GM12878 (cell line): ENCODE measurements at regions not wholly inside any gene's neighbourhood (a gene's known extent, or its start where the extent isn't known, plus 50 kb on each side); places are given as distances from the start of the nearest gene placed in this dataset.

ENCODE experiments used
- CHD2 ChIP-seq: IDR thresholded peaks from 2 replicates; pipeline ENCODE4 v1.6.1; 2011; ENCODE audit warnings: low read depth, low read length, improper control_type of control experiment, borderline replicate concordance
- EZH2 ChIP-seq: IDR thresholded peaks from 2 replicates; pipeline ENCODE4 v1.6.1; 2012; ENCODE audit warnings: low read depth, mild to moderate bottlenecking, control low read depth, inconsistent platforms, low read length, borderline replicate concordance; ENCODE audit not compliant: control insufficient read depth
- MYC ChIP-seq: IDR thresholded peaks from 2 replicates; pipeline ENCODE4 v1.6.1; 2011; ENCODE audit warnings: mild to moderate bottlenecking, low read length, moderate library complexity, inconsistent platforms; ENCODE audit not compliant: insufficient read depth, insufficient replicate concordance, insufficient read length, severe bottlenecking
- RFX5 ChIP-seq: IDR thresholded peaks from 2 replicates; pipeline ENCODE4 v1.6.1; 2011; ENCODE audit warnings: low read depth, low read length, improper control_type of control experiment
- SMARCA5 ChIP-seq: fragments of 450-650 bp; IDR thresholded peaks from 2 replicates; pipeline ENCODE4 v1.6.1; 2017; ENCODE audit warnings: mild to moderate bottlenecking
- SP1 ChIP-seq: IDR thresholded peaks from one replicate; pipeline ENCODE4 v1.6.1; 2011; ENCODE audit warnings: low read depth, low read length
- SUZ12 ChIP-seq: fragments of 200-600 bp; sonication (generic); IDR thresholded peaks from one replicate; pipeline ENCODE4 v1.6.1; 2018; ENCODE audit warnings: antibody characterized with exemption, mild to moderate bottlenecking; ENCODE audit not compliant: unreplicated experiment
- TF ChIP-seq, protein P1 (sequence below): IDR thresholded peaks from 2 replicates; pipeline ENCODE4 v1.6.1; 2012; ENCODE audit warnings: low read depth, low read length, improper control_type of control experiment
- TF ChIP-seq, protein P2 (sequence below), 3 experiments: IDR thresholded peaks in 2 of 3; conservative IDR thresholded peaks in 1 of 3; 2 replicates each; pipeline ENCODE4 v1.5.1; 2011; ENCODE audit warnings: low read depth in 3 of 3, low read length in 3 of 3, mild to moderate bottlenecking in 3 of 3, control low read depth in 2 of 3, moderate library complexity in 2 of 3, inconsistent platforms in 1 of 3, mixed read lengths in 1 of 3; ENCODE audit not compliant: control insufficient read depth in 2 of 3, insufficient read depth in 1 of 3; ENCODE audit errors: extremely low read depth in 1 of 3
- TF ChIP-seq, protein P3 (sequence below): fragments of 450-650 bp; IDR thresholded peaks from 2 replicates; pipeline ENCODE4 v1.6.1; 2014; ENCODE audit warnings: mild to moderate bottlenecking
- TF ChIP-seq, protein P4 (sequence below): IDR thresholded peaks from 2 replicates; pipeline ENCODE4 v1.6.1; 2012; ENCODE audit warnings: mild to moderate bottlenecking, low read depth, low read length
- TF ChIP-seq, protein P5 (sequence below): IDR thresholded peaks from 2 replicates; pipeline ENCODE4 v1.6.1; 2011; ENCODE audit warnings: low read depth, mild to moderate bottlenecking, low read length, moderate library complexity, borderline replicate concordance; ENCODE audit errors: extremely low read depth

DNA sequence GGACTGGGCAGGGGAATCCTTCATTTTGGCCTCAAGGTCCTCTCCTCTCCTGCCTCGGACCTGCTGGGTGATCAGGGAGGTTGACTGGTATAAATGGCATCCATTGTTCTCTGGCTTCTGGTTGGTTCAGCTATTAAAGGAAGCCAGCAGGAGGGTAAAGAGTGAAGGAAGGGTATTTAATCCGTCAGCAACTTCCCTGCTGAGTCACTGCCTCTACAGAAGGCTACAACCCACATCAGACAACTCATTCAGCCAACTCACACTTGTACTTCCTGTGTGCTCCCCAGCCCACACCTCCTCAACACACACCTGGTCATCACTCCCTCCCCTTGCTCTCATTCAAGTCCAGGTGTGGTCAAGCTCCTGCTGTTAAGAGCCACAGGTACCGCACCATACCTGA lies 68.3 kb upstream of the MRPS9 start:
- no peak for TF ChIP-seq SMARCA5
- TF ChIP-seq, protein P1, sequence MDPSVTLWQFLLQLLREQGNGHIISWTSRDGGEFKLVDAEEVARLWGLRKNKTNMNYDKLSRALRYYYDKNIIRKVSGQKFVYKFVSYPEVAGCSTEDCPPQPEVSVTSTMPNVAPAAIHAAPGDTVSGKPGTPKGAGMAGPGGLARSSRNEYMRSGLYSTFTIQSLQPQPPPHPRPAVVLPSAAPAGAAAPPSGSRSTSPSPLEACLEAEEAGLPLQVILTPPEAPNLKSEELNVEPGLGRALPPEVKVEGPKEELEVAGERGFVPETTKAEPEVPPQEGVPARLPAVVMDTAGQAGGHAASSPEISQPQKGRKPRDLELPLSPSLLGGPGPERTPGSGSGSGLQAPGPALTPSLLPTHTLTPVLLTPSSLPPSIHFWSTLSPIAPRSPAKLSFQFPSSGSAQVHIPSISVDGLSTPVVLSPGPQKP: no peak
- TF ChIP-seq CHD2: no peak
- no peak for TF ChIP-seq SUZ12
- no peak for TF ChIP-seq MYC
- TF ChIP-seq SP1: no peak
- TF ChIP-seq, protein P2, sequence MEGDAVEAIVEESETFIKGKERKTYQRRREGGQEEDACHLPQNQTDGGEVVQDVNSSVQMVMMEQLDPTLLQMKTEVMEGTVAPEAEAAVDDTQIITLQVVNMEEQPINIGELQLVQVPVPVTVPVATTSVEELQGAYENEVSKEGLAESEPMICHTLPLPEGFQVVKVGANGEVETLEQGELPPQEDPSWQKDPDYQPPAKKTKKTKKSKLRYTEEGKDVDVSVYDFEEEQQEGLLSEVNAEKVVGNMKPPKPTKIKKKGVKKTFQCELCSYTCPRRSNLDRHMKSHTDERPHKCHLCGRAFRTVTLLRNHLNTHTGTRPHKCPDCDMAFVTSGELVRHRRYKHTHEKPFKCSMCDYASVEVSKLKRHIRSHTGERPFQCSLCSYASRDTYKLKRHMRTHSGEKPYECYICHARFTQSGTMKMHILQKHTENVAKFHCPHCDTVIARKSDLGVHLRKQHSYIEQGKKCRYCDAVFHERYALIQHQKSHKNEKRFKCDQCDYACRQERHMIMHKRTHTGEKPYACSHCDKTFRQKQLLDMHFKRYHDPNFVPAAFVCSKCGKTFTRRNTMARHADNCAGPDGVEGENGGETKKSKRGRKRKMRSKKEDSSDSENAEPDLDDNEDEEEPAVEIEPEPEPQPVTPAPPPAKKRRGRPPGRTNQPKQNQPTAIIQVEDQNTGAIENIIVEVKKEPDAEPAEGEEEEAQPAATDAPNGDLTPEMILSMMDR (IDR thresholded peaks at IDR 0.05 in 2 of 3, conservative IDR thresholded peaks at IDR 0.05 in 1 of 3; ENCODE audit: control insufficient read depth in 2 of 3, extremely low read depth in 1 of 3, insufficient read depth in 1 of 3, low read depth in 3 of 3, low read length in 3 of 3): no peak
- TF ChIP-seq, protein P3, sequence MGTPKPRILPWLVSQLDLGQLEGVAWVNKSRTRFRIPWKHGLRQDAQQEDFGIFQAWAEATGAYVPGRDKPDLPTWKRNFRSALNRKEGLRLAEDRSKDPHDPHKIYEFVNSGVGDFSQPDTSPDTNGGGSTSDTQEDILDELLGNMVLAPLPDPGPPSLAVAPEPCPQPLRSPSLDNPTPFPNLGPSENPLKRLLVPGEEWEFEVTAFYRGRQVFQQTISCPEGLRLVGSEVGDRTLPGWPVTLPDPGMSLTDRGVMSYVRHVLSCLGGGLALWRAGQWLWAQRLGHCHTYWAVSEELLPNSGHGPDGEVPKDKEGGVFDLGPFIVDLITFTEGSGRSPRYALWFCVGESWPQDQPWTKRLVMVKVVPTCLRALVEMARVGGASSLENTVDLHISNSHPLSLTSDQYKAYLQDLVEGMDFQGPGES: no peak
- TF ChIP-seq RFX5: no peak
- TF ChIP-seq, protein P4, sequence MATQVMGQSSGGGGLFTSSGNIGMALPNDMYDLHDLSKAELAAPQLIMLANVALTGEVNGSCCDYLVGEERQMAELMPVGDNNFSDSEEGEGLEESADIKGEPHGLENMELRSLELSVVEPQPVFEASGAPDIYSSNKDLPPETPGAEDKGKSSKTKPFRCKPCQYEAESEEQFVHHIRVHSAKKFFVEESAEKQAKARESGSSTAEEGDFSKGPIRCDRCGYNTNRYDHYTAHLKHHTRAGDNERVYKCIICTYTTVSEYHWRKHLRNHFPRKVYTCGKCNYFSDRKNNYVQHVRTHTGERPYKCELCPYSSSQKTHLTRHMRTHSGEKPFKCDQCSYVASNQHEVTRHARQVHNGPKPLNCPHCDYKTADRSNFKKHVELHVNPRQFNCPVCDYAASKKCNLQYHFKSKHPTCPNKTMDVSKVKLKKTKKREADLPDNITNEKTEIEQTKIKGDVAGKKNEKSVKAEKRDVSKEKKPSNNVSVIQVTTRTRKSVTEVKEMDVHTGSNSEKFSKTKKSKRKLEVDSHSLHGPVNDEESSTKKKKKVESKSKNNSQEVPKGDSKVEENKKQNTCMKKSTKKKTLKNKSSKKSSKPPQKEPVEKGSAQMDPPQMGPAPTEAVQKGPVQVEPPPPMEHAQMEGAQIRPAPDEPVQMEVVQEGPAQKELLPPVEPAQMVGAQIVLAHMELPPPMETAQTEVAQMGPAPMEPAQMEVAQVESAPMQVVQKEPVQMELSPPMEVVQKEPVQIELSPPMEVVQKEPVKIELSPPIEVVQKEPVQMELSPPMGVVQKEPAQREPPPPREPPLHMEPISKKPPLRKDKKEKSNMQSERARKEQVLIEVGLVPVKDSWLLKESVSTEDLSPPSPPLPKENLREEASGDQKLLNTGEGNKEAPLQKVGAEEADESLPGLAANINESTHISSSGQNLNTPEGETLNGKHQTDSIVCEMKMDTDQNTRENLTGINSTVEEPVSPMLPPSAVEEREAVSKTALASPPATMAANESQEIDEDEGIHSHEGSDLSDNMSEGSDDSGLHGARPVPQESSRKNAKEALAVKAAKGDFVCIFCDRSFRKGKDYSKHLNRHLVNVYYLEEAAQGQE: no peak
- no peak for TF ChIP-seq EZH2
- TF ChIP-seq, protein P5, sequence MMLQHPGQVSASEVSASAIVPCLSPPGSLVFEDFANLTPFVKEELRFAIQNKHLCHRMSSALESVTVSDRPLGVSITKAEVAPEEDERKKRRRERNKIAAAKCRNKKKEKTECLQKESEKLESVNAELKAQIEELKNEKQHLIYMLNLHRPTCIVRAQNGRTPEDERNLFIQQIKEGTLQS: no peak
